Endothelial cell of umbilical vein (primary cell): ENCODE measurements at regions not wholly inside any gene's neighbourhood (a gene's known extent, or its start where the extent isn't known, plus 50 kb on each side); places are given as distances from the start of the nearest gene placed in this dataset.

Source experiments
- BruUV-seq: library from RNA; stranded (reverse); fragments of 400-500 nt; replicated peaks from 2 replicates; lab custom pipeline; 2021; lab: Mats Ljungman, UMichigan
- CTCF ChIA-PET: fragments of 300-600, 350-600 bp; sonication (Branson Sonifier 250); formaldehyde crosslinking; loops from one replicate; lab custom pipeline; 2021; ENCODE audit warnings: antibody characterized with exemption, inconsistent platforms; lab: Charles Lee
- POLR2A ChIA-PET: fragments of 300-600, 350-600 bp; sonication (Branson Sonifier 250); formaldehyde crosslinking; loops from one replicate; lab custom pipeline; 2021; ENCODE audit warnings: antibody characterized with exemption, inconsistent platforms; lab: Charles Lee
- DNase-seq: peaks from one replicate; pipeline ENCODE4 v3.0.0-alpha.2; 2011; ENCODE audit warnings: low read depth, low spot score
- FAIRE-seq: peaks from 2 replicates; lab custom pipeline; 2011; peaks lifted over from hg19 to GRCh38; lab: Jason Lieb, UNC
- H2AFZ ChIP-seq: 2 replicates; pipeline ENCODE4 v1.6.0; 2012; ENCODE audit warnings: low read depth, low read length, control low read depth, inconsistent platforms
- H3K27ac ChIP-seq: 2 replicates; pipeline ENCODE4 v1.5.1; 2011; ENCODE audit warnings: low read depth, mild to moderate bottlenecking, control low read depth, low read length, moderate library complexity; ENCODE audit not compliant: insufficient read depth
- H3K27me3 ChIP-seq, 2 experiments: 2 replicates each; pipeline versions ENCODE4 v1.6.0 to v1.6.1; 2011; ENCODE audit warnings: low read length in 2 of 2, mixed read lengths in 1 of 2; ENCODE audit not compliant: control insufficient read depth in 2 of 2, insufficient read depth in 2 of 2
- H3K36me3 ChIP-seq, 2 experiments: 2 replicates in 1 of 2; 3 replicates in 1 of 2; pipeline ENCODE4 v1.5.1; 2011; ENCODE audit warnings: low read length in 2 of 2, mild to moderate bottlenecking in 1 of 2, moderate library complexity in 1 of 2; ENCODE audit not compliant: control insufficient read depth in 2 of 2, insufficient read depth in 2 of 2; ENCODE audit errors: extremely low read depth in 1 of 2
- H3K4me1 ChIP-seq: 3 replicates; pipeline ENCODE4 v1.5.1; 2011; ENCODE audit warnings: mild to moderate bottlenecking, low read length; ENCODE audit not compliant: control insufficient read depth, insufficient read depth; ENCODE audit errors: extremely low read depth
- H3K4me2 ChIP-seq: 2 replicates; pipeline ENCODE4 v1.6.1; 2011; ENCODE audit warnings: low read length, control low read depth, mixed read lengths; ENCODE audit not compliant: insufficient read depth
- H3K4me3 ChIP-seq, 3 experiments: fragments of 200-600 bp in 1 of 3; sonication (generic), shearing (Covaris generic) in 1 of 3; replicated peaks in 1 of 3; 2 replicates each; pipeline ENCODE4 v1.5.1; 2011 to 2016; ENCODE audit warnings: control low read depth in 3 of 3, low read length in 3 of 3, mild to moderate bottlenecking in 2 of 3, inconsistent platforms in 1 of 3, low read depth in 1 of 3, moderate library complexity in 1 of 3; ENCODE audit not compliant: insufficient read depth in 1 of 3
- H3K79me2 ChIP-seq: 2 replicates; pipeline ENCODE4 v1.6.0; 2012; ENCODE audit warnings: low read length, inconsistent platforms; ENCODE audit not compliant: control insufficient read depth, insufficient read depth
- H3K9ac ChIP-seq: replicated peaks from 2 replicates; pipeline ENCODE3; 2011; ENCODE audit warnings: low read length, control low read depth; ENCODE audit not compliant: insufficient read depth; ENCODE audit errors: extremely low read depth
- H3K9me1 ChIP-seq: replicated peaks from 3 replicates; pipeline ENCODE4 v1.6.0; 2011; ENCODE audit warnings: mild to moderate bottlenecking, low read length; ENCODE audit not compliant: control insufficient read depth, insufficient read depth; ENCODE audit errors: extremely low read depth
- H3K9me3 ChIP-seq: replicated peaks from 2 replicates; pipeline ENCODE4 v1.5.1; 2012; ENCODE audit warnings: low read length, inconsistent platforms; ENCODE audit not compliant: control insufficient read depth, insufficient read depth
- H4K20me1 ChIP-seq: replicated peaks from 2 replicates; pipeline ENCODE3; 2011; ENCODE audit warnings: mild to moderate bottlenecking, low read length; ENCODE audit not compliant: control insufficient read depth, insufficient read depth; ENCODE audit errors: extremely low read depth
- CTCF ChIP-seq, 2 donors: IDR thresholded peaks; 1 replicate in 1 of 2; 2 replicates in 1 of 2; pipeline ENCODE4 v1.5.1; 2011; ENCODE audit warnings: low read length in 2 of 2, mild to moderate bottlenecking in 2 of 2, moderate library complexity in 2 of 2, control low read depth in 1 of 2, inconsistent platforms in 1 of 2, low read depth in 1 of 2; ENCODE audit not compliant: insufficient read depth in 1 of 2; ENCODE audit errors: extremely low read depth in 1 of 2
- EZH2 ChIP-seq: IDR thresholded peaks from 2 replicates; pipeline ENCODE4 v1.6.1; 2012; ENCODE audit warnings: borderline replicate concordance, low read depth, mild to moderate bottlenecking, moderate library complexity, low read length, inconsistent platforms; ENCODE audit not compliant: severe bottlenecking
- FOS ChIP-seq: IDR thresholded peaks from 2 replicates; pipeline ENCODE4 v1.6.1; 2011; ENCODE audit warnings: mild to moderate bottlenecking, low read length, moderate library complexity, borderline replicate concordance; ENCODE audit not compliant: insufficient read depth
- GATA2 ChIP-seq: IDR thresholded peaks from 2 replicates; pipeline ENCODE4 v1.7.0; 2011; ENCODE audit warnings: low read depth, mild to moderate bottlenecking, moderate library complexity, mixed read lengths, low read length; ENCODE audit not compliant: insufficient read length, insufficient read depth
- JUN ChIP-seq: IDR thresholded peaks from 2 replicates; pipeline ENCODE4 v1.6.1; 2011; ENCODE audit warnings: borderline replicate concordance, low read depth; ENCODE audit not compliant: insufficient read length, insufficient read depth
- MAX ChIP-seq: IDR thresholded peaks from 2 replicates; pipeline ENCODE4 v1.6.1; 2011; ENCODE audit not compliant: insufficient read depth, insufficient read length
- MYC ChIP-seq: IDR thresholded peaks from one replicate; pipeline ENCODE4 v1.6.1; 2011; ENCODE audit warnings: mild to moderate bottlenecking, low read depth, low read length
- POLR2A ChIP-seq: IDR thresholded peaks from 2 replicates; pipeline ENCODE4 v1.6.1; 2012; ENCODE audit warnings: low read depth, mild to moderate bottlenecking, control low read depth, low read length
- POLR2AphosphoS5 ChIP-seq: IDR thresholded peaks from 2 replicates; pipeline ENCODE4 v1.6.1; 2012; ENCODE audit warnings: low read depth, mild to moderate bottlenecking, control low read depth, low read length, moderate library complexity; ENCODE audit not compliant: insufficient read depth
- dilution Hi-C: fragments of 300-500 bp; cut with MboI; formaldehyde crosslinking; loops from one replicate; pipeline ENCODE4 v1.15.0; 2019; ENCODE audit warnings: low sequenced_read_pairs; ENCODE audit not compliant: extremely low pct_ligation_motif_present
- intact Hi-C: fragments of 100-400 bp; cut with micrococcal nuclease; formaldehyde crosslinking; loops from one replicate; pipeline ENCODE4 v1.10.0; 2022

GRCh38 chr1:200487650-200488049 is 77.8 kb upstream of the ZNF281 start:
- Histone ChIP-seq H3K4me3 (no peak overlapping the region), H3K4me1 (peaks cover 14% of the 10 kb centered on the region), H3K4me2 (no peak overlapping the region), H2AFZ (no peak overlapping the region), H4K20me1 (no peaks in the 10 kb centered on the region), H3K36me3 (no peaks in the 10 kb centered on the region), H3K27me3 (peaks cover 0 to 2% of the 10 kb centered on the region in 2 experiments), H3K27ac (no peak overlapping the region), H3K9me3 (no peaks in the 10 kb centered on the region), H3K9ac (no peak overlapping the region), H3K9me1 (no peaks in the 10 kb centered on the region), H3K79me2 (no peaks in the 10 kb centered on the region)
- FAIRE-seq (peak; percentile 89), DNase-seq (peak; percentile 17)
- TF ChIP-seq POLR2AphosphoS5 (no peak), MAX (no peak), JUN (no peak), MYC (no peak), CTCF (IDR thresholded peaks at IDR 0.05; ENCODE audit: extremely low read depth in 1 of 2, insufficient read depth in 1 of 2, low read depth in 1 of 2, low read length in 2 of 2) (no peak), GATA2 (no peak), FOS (no peak), POLR2A (no peak), EZH2 (no peak)
- CTCF ChIA-PET, result interaction anchor here (1.3 to 2.2 kb wide), 5 partner anchors 186 to 316 kb away, joined by 3 to 51 read pairs (median 5); no protein-coding TSS in a partner anchor
- dilution Hi-C loops (no loop called here), intact Hi-C loops (loop anchor here (1.0 to 10.0 kb wide), 10 partner anchors 71 to 942 kb away; partner anchors contain the start of gene ZNF281)
- POLR2A ChIA-PET, result no interaction called here
- no TSS peak for BruUV-seq
